Body of pancreas (tissue), 4 donors: ENCODE measurements at regions not wholly inside any gene's neighbourhood (a gene's known extent, or its start where the extent isn't known, plus 50 kb on each side); places are given as distances from the start of the nearest gene placed in this dataset.

ENCODE experiments used
- CTCF ChIP-seq, 7 experiments: fragments of 450-650 bp in 4 of 7; fragments of 200-600 bp in 3 of 7; sonication (generic) in 3 of 7; IDR thresholded peaks; one replicate each; pipeline ENCODE4 v1.5.1; 2016 to 2019; ENCODE audit warnings: antibody characterized with exemption in 7 of 7
- POLR2A ChIP-seq, 3 donors: fragments of 450-650 bp; IDR thresholded peaks; one replicate each; pipeline ENCODE4 v1.6.1; 2016; ENCODE audit warnings: antibody characterized with exemption in 3 of 3, mild to moderate bottlenecking in 2 of 3

- TF ChIP-seq POLR2A (IDR thresholded peaks at IDR 0.05) (no peak), CTCF (IDR thresholded peaks at IDR 0.05) (no peak)
Measured at GRCh38 chr3:190768891-190769290, 93.6 kb downstream of the GMNC start.
